Heart left ventricle (tissue), 13 donors: ENCODE measurements at regions not wholly inside any gene's neighbourhood (a gene's known extent, or its start where the extent isn't known, plus 50 kb on each side); places are given as distances from the start of the nearest gene placed in this dataset.

ENCODE experiments used
- CTCF ChIP-seq, 12 donors: fragments of 200-600 bp; sonication (generic) in 4 of 12; IDR thresholded peaks; one replicate each; pipeline versions ENCODE4 v1.5.0 to v1.8.0; 2018 to 2022; ENCODE audit warnings: antibody characterized with exemption in 12 of 12, mild to moderate bottlenecking in 5 of 12
- POLR2A ChIP-seq, 2 donors: fragments of 450-650 bp; IDR thresholded peaks; one replicate each; pipeline ENCODE4 v1.6.1; 2017; ENCODE audit warnings: antibody characterized with exemption in 2 of 2, mild to moderate bottlenecking in 2 of 2, moderate library complexity in 2 of 2
- donor health status: ischemic (EF 13 %, LVEDD 7.1; RV severe dilation, severe dysfunction).
- donor health status: DM: no; HTN: yes; CAD: no.
- donor health status: DM: no; HTN: no; CAD: no.
- donor health status: ischemic (EF 25% LVEDD 6.9; RV normal size, moderate dysfunction).
- donor health status: ischemic (EF 25% LVEDD 5.7; RV mildly dilated, moderate dysfunction).
- donor health status: ischemic (EF 35%, LVEDD 5.7; RV mildly dilated, moderate dysfunction).
- donor health status: nonischemic (EF 11% LVEDD 7.7; RV severe dilation, severe dysfunction).
- donor health status: DM: yes; HTN: yes; CAD: no.
- donor health status: PGD.
- donor health status: ischemic (EF 29% LVEDD 5.4; RV normal size, mild dysfunction).
- donor health status: nonischemic (EF 23%, LVEDD 6.1; RV moderate dilation, normal function).

DNA sequence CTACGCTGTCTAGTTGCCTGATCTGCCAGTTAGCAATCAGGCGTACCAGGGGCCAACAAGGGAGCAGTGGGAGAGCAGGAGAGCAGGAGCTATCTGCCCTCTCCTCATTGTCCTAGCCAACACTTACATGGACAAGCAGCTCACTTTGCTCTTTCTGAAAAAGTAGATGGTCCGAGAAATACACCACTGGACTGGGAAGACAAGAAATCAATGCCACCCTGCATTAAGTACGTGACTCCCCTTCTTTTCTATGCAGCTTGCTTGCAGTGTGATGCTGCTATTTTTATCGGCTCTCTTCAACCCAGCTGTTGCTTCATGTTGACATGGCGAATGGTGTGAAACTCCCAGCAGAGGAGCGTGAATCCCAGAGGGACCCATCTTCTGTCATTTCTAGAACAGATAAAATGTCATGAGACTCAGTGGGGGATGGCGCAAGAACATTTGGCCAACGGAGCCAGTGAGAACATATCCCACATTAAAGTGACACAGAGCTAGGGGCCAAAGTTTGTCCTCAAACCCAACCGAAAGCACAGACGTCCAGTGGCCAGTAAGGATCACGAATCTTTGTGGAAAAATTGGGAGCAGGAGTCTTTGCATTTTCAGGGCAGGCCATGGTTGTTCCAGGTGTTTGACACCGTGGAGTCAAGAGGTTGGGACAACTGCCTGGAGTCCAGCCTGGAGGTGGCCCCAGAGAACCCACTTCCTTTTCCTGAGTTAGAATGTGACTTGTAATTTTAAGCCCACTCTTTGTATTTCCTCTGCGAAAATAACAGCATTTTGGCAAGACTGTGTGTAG lies 53.7 kb upstream of the MEF2A start:
- TF ChIP-seq CTCF (IDR thresholded peaks at IDR 0.05) (no peak), POLR2A (IDR thresholded peaks at IDR 0.05) (no peak)
